OCI-LY7 (cell line): ENCODE measurements at regions not wholly inside any gene's neighbourhood (a gene's known extent, or its start where the extent isn't known, plus 50 kb on each side); places are given as distances from the start of the nearest gene placed in this dataset.

Experiments
- BruUV-seq: library from RNA; stranded (reverse); fragments of 400-500 nt; replicated peaks from 2 replicates; lab custom pipeline; 2021; lab: Mats Ljungman, UMichigan
- CTCF ChIA-PET: fragments of 300-600 bp; sonication (Branson Sonifier 250); formaldehyde crosslinking; loops from one replicate; lab custom pipeline; 2022; ENCODE audit warnings: antibody characterized with exemption; ENCODE audit not compliant: unreplicated experiment; lab: Charles Lee
- POLR2A ChIA-PET: fragments of 300-600 bp; sonication (Branson Sonifier 250); formaldehyde crosslinking; loops from one replicate; lab custom pipeline; 2022; ENCODE audit warnings: antibody characterized with exemption; lab: Charles Lee
- DNase-seq: peaks from one replicate; pipeline ENCODE4 v3.0.0-alpha.2; 2015; ENCODE audit warnings: low spot score
- H2AFZ ChIP-seq: fragments of 200-600 bp; sonication (generic), shearing (Covaris generic); 2 replicates; pipeline ENCODE4 v1.6.1; 2014; ENCODE audit warnings: mild to moderate bottlenecking, antibody characterized with exemption, low read length, moderate library complexity
- H3K27ac ChIP-seq: fragments of 200-600 bp; sonication (generic); 2 replicates; pipeline ENCODE4 v1.5.1; 2014; ENCODE audit warnings: mixed run types, low read depth, mild to moderate bottlenecking, moderate library complexity, low read length, inconsistent platforms; ENCODE audit not compliant: poor library complexity, severe bottlenecking
- H3K36me3 ChIP-seq: fragments of 200-600 bp; sonication (generic); 2 replicates; pipeline ENCODE4 v1.6.1; 2014; ENCODE audit warnings: mild to moderate bottlenecking, antibody characterized with exemption, low read length, moderate library complexity, mixed read lengths; ENCODE audit not compliant: insufficient read depth
- H3K4me1 ChIP-seq: fragments of 200-600 bp; sonication (generic); 2 replicates; pipeline ENCODE4 v1.5.1; 2014; ENCODE audit warnings: mild to moderate bottlenecking, low read length; ENCODE audit not compliant: insufficient read depth, poor library complexity, severe bottlenecking
- H3K4me2 ChIP-seq: fragments of 200-600 bp; sonication (generic); 2 replicates; pipeline ENCODE4 v1.6.1; 2014; ENCODE audit warnings: mild to moderate bottlenecking, low read length
- H3K4me3 ChIP-seq: fragments of 200-600 bp; sonication (generic); 2 replicates; pipeline ENCODE4 v1.5.1; 2014; ENCODE audit warnings: mild to moderate bottlenecking, low read depth, low read length; ENCODE audit not compliant: poor library complexity, severe bottlenecking
- H3K79me2 ChIP-seq: fragments of 200-600 bp; sonication (generic); 2 replicates; pipeline ENCODE4 v1.6.1; 2016; ENCODE audit warnings: low read depth, mild to moderate bottlenecking, low read length, moderate library complexity, mixed read lengths; ENCODE audit not compliant: insufficient read depth
- H3K9me2 ChIP-seq: fragments of 200-600 bp; sonication (generic); 2 replicates; pipeline ENCODE4 v1.6.1; 2016; ENCODE audit warnings: mild to moderate bottlenecking, low read length, mixed read lengths; ENCODE audit not compliant: insufficient read depth
- H3K9me3 ChIP-seq: fragments of 200-600 bp; sonication (generic); 2 replicates; pipeline ENCODE4 v1.6.1; 2014; ENCODE audit warnings: mild to moderate bottlenecking, mixed run types, low read length, mixed read lengths
- H4K20me1 ChIP-seq: fragments of 200-600 bp; sonication (generic); 2 replicates; pipeline ENCODE4 v1.6.1; 2014; ENCODE audit warnings: mild to moderate bottlenecking, antibody characterized with exemption, low read length, moderate library complexity, mixed read lengths; ENCODE audit not compliant: insufficient read depth
- CTCF ChIP-seq: fragments of 200-600 bp; sonication (generic); conservative IDR thresholded peaks from 2 replicates; pipeline ENCODE4 v1.5.1; 2014; ENCODE audit warnings: mild to moderate bottlenecking, antibody characterized with exemption, low read length, moderate library complexity, mixed read lengths
- EZH2phosphoT487 ChIP-seq: fragments of 200-600 bp; sonication (generic); IDR thresholded peaks from 2 replicates; pipeline ENCODE4 v1.6.1; 2018; ENCODE audit warnings: low read depth, borderline replicate concordance, mild to moderate bottlenecking, mixed run types, antibody characterized with exemption, low read length, moderate library complexity, mixed read lengths
- intact Hi-C: fragments of 100-400 bp; cut with micrococcal nuclease; formaldehyde crosslinking; loops from one replicate; pipeline ENCODE4 v1.10.0; 2022; ENCODE audit not compliant: unreplicated experiment

DNA sequence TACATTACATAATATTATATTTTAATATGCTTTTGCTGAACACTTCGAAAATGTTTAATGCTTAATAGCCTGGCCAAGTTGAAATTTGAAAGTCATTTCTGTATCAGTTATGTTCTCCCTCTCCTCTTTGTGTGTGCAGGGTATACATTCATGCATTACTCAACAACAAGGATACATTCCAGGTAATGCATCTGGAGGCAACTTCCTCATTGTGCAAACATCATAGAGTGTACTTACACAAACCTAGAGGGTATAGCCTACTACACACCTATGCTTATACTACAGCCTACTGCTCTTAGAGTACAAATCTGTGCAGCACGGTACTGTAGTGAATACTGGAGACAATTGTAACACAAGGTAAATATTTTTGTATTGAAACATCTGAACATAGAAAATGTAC, 407.3 kb downstream of the MRPL39 start:
- Histone ChIP-seq H3K4me3 (no peak overlapping the region), H4K20me1 (no peaks in the 10 kb centered on the region), H3K27ac (no peak overlapping the region), H3K9me2 (no peaks in the 10 kb centered on the region), H3K4me2 (no peak overlapping the region), H3K36me3 (no peaks in the 10 kb centered on the region), H2AFZ (no peak overlapping the region), H3K4me1 (no peaks in the 10 kb centered on the region), H3K79me2 (no peaks in the 10 kb centered on the region), H3K9me3 (peaks cover 10% of the 10 kb centered on the region; the same call in 1 of the 2 replicates)
- POLR2A ChIA-PET: no interaction called here
- DNase-seq: no peak
- TF ChIP-seq EZH2phosphoT487 (no peak), CTCF (no peak)
- CTCF ChIA-PET: no interaction called here
- intact Hi-C loops: loop anchor here (10.0 kb wide), 1 partner anchor 55 kb away; no protein-coding TSS in a partner anchor
- BruUV-seq: no TSS peak

GRCh38 chr21:25191141-25191540, 416.1 kb downstream of the MRPL39 start:
- ChIA-PET CTCF (no interaction called here), POLR2A (interaction anchor here (0.6 to 1.0 kb wide), 5 partner anchors 22 to 424 kb away, joined by 3 to 5 read pairs (median 3); no protein-coding TSS in a partner anchor)
- no peaks in the 10 kb centered on the region for H3K4me1 ChIP-seq
- H2AFZ ChIP-seq: no peak overlapping the region
- no TSS peak for BruUV-seq
- H3K4me3 ChIP-seq: no peak overlapping the region
- intact Hi-C loops: loop anchor here (10.0 kb wide), 1 partner anchor 64 kb away; no protein-coding TSS in a partner anchor
- H3K4me2 ChIP-seq: no peak overlapping the region
- DNase-seq: no peak
- H3K36me3 ChIP-seq: no peaks in the 10 kb centered on the region
- no peaks in the 10 kb centered on the region for H3K9me2 ChIP-seq
- H4K20me1 ChIP-seq: no peaks in the 10 kb centered on the region
- H3K79me2 ChIP-seq: no peaks in the 10 kb centered on the region
- no peak overlapping the region for H3K27ac ChIP-seq
- peaks cover 19% of the 10 kb centered on the region for H3K9me3 ChIP-seq
- TF ChIP-seq EZH2phosphoT487: no peak
- TF ChIP-seq CTCF: no peak

DNA sequence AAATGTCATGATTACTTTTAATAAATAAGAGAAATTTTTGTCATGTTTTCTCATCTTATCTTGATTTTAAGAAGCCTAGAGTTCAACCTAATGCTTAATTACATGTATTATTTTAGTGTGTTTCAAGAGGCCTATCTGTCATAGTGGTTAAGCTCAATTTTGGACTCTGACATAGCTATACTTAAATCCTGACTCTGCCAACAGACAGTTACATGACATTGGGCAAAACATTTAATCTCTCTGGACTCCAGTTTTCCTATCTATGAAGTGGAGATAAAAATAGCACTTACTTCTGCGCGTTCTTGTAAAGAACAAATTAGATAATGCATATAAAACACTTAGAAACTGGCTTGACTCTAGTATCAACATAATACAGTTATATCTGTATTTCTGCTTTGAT, 417.8 kb downstream of the MRPL39 start:
- DNase-seq: no peak
- Histone ChIP-seq H3K36me3 (no peaks in the 10 kb centered on the region), H4K20me1 (no peaks in the 10 kb centered on the region), H3K27ac (no peak overlapping the region), H2AFZ (no peak overlapping the region), H3K4me3 (no peak overlapping the region), H3K9me3 (peaks cover 20% of the 10 kb centered on the region), H3K9me2 (no peaks in the 10 kb centered on the region), H3K79me2 (no peaks in the 10 kb centered on the region), H3K4me1 (no peaks in the 10 kb centered on the region), H3K4me2 (no peak overlapping the region)
- ChIA-PET CTCF (no interaction called here), POLR2A (interaction anchor here (0.5 kb wide), 1 partner anchor 9 kb away, joined by 6 read pairs; no protein-coding TSS in a partner anchor)
- BruUV-seq: no TSS peak
- intact Hi-C loops: no loop called here
- no peak for TF ChIP-seq EZH2phosphoT487
- TF ChIP-seq CTCF: no peak
